ENCODE measurements at regions not wholly inside any gene's neighbourhood (a gene's known extent, or its start where the extent isn't known, plus 50 kb on each side); places are given as distances from the start of the nearest gene placed in this dataset.
"Not testable (repeated sequence)": the region's sequence is repeated elsewhere in the genome, so short reads cannot be mapped to it uniquely, and the experiment has no call there.

DNA sequence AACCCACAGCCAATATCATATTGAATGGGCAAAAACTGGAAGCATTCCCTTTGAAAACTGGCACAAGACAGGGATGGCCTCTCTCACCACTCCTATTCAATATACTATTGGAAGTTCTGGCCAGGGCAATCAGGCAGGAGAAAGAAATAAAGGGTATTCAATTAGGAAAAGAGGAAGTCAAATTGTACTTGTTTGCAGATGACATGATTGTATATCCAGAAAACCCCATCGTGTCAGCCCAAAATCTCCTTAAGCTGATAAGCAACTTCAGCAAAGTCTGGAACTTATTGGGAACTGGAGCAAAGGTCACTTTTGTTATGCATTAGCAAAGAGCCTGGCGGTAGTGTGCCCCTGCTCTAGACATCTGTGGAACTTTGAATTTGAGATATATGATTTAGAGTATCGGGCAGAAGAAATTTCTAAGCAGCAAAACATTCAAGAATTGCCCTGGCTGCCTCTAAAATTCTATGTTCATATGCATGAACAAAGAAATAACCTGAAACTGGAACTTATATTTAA is 53.4 kb upstream of the PSMA1 start:
- not testable (repeated sequence) for TF ChIP-seq POLR2A (IDR thresholded peaks at IDR 0.05; ENCODE audit: low read depth, low read length); POLR2AphosphoS5 (IDR thresholded peaks at IDR 0.05; ENCODE audit: low read depth, low read length); TAF1 (IDR thresholded peaks at IDR 0.05; ENCODE audit: borderline replicate concordance, low read depth, low read length)

Measured in GM12892 (cell line).